Prostate gland (tissue), 2 donors: ENCODE measurements at regions not wholly inside any gene's neighbourhood (a gene's known extent, or its start where the extent isn't known, plus 50 kb on each side); places are given as distances from the start of the nearest gene placed in this dataset.

Experiments used
- POLR2A ChIP-seq: fragments of 450-650 bp; IDR thresholded peaks from one replicate; pipeline ENCODE4 v1.6.1; 2016; ENCODE audit warnings: antibody characterized with exemption, mild to moderate bottlenecking
- TF ChIP-seq, protein P1 (sequence below), 4 experiments: fragments of 200-600 bp in 2 of 4; fragments of 450-650 bp in 2 of 4; sonication (generic) in 2 of 4; IDR thresholded peaks; 1 replicate in 3 of 4; 2 replicates in 1 of 4; pipeline ENCODE4 v1.5.1; 2016 to 2019; ENCODE audit warnings: antibody characterized with exemption in 4 of 4, mild to moderate bottlenecking in 2 of 4, moderate library complexity in 2 of 4

- no peak for TF ChIP-seq POLR2A
- TF ChIP-seq, protein P1, sequence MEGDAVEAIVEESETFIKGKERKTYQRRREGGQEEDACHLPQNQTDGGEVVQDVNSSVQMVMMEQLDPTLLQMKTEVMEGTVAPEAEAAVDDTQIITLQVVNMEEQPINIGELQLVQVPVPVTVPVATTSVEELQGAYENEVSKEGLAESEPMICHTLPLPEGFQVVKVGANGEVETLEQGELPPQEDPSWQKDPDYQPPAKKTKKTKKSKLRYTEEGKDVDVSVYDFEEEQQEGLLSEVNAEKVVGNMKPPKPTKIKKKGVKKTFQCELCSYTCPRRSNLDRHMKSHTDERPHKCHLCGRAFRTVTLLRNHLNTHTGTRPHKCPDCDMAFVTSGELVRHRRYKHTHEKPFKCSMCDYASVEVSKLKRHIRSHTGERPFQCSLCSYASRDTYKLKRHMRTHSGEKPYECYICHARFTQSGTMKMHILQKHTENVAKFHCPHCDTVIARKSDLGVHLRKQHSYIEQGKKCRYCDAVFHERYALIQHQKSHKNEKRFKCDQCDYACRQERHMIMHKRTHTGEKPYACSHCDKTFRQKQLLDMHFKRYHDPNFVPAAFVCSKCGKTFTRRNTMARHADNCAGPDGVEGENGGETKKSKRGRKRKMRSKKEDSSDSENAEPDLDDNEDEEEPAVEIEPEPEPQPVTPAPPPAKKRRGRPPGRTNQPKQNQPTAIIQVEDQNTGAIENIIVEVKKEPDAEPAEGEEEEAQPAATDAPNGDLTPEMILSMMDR (IDR thresholded peaks at IDR 0.05), result no peak
Measured at GRCh38 chr6:169935348-169935718, 183.9 kb downstream of the ERMARD start.
